GM12892 (cell line): ENCODE measurements at regions not wholly inside any gene's neighbourhood (a gene's known extent, or its start where the extent isn't known, plus 50 kb on each side); places are given as distances from the start of the nearest gene placed in this dataset.

Source experiments
- POLR2A ChIP-seq: IDR thresholded peaks from 2 replicates; pipeline ENCODE4 v1.6.1; 2011; ENCODE audit warnings: low read depth, low read length, control low read depth
- TAF1 ChIP-seq: IDR thresholded peaks from 2 replicates; pipeline ENCODE4 v1.6.1; 2011; ENCODE audit warnings: low read depth, mild to moderate bottlenecking, control low read depth, low read length, borderline replicate concordance

DNA sequence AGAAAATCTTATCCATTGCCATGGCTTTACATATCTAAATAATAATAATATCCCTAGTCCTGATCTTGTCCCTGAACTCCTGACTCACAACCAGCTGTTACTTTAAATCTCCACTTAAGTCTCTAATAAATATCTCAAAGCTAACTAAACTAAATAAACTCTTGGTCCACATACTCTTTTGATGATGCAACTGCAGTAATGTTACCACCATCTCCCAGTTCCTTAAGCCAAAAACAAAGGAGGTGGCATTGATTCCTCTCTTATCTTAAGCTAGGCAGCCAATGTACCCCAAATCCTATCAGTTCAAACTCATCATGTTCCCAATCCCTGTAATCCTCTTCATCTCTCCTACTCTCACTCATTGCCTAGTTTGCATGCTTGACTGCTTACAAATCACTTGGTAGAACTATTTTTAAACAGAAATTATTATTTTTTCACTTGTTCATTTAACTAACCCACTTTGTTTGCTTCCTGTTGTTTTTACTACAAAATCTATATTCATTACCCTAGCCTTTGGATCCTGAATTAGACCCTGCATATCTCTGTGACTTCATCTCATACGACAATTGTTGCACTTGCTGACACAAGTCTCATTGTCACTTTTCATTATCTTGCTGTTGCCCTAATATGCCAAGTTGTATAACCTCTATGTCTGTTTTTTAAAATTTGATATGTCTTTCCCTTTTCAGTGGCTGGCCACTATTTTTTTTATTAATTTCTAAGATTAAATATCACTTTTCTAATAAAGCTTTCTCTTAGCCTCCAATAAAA is 462.2 kb downstream of the ZPLD1 start:
- TF ChIP-seq POLR2A (no peak), TAF1 (no peak)
